ENCODE measurements at regions not wholly inside any gene's neighbourhood (a gene's known extent, or its start where the extent isn't known, plus 50 kb on each side); places are given as distances from the start of the nearest gene placed in this dataset.
"Not testable (repeated sequence)": the region's sequence is repeated elsewhere in the genome, so short reads cannot be mapped to it uniquely, and the experiment has no call there.

DNA sequence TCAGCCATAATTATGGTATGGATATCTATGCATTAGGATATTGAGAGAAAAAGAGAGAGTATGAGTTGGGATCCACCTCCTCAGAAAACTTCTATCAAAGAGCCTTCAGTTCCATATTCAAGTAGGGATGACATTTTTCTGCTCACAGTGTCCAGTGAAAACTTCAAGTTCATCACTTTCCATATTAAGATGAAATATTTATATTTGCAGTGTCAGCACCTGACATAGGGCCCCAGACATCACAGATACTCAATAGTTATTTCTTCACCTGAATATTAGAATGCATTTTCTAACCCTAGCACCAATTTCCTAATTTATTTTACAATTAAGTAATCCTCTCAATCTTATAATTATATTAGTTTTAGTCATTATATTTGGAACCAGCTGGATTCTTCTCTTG, 318.0 kb upstream of the MGAT4C start:
- H3K27ac ChIP-seq: no peak overlapping the region
- TF ChIP-seq, protein P1, sequence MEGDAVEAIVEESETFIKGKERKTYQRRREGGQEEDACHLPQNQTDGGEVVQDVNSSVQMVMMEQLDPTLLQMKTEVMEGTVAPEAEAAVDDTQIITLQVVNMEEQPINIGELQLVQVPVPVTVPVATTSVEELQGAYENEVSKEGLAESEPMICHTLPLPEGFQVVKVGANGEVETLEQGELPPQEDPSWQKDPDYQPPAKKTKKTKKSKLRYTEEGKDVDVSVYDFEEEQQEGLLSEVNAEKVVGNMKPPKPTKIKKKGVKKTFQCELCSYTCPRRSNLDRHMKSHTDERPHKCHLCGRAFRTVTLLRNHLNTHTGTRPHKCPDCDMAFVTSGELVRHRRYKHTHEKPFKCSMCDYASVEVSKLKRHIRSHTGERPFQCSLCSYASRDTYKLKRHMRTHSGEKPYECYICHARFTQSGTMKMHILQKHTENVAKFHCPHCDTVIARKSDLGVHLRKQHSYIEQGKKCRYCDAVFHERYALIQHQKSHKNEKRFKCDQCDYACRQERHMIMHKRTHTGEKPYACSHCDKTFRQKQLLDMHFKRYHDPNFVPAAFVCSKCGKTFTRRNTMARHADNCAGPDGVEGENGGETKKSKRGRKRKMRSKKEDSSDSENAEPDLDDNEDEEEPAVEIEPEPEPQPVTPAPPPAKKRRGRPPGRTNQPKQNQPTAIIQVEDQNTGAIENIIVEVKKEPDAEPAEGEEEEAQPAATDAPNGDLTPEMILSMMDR (conservative IDR thresholded peaks at IDR 0.05): no peak

DNA sequence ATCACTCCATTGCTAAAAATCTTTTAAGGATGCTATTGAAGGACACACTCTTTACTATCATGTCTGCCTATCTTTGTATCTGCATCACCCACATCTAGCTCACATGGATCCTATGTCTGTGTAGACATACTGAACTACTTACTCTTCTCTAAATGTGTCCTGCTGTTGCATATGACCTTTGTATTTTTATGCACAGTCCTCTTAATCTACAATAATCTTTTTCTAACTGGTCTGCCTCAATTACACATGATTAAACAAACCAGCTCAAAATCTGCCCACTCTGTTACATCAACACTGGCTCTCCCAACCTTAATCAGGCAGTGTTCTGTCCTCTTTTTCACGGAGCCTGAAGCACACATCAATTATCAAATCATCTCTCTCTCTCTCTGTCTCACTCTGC, 316.3 kb upstream of the MGAT4C start:
- TF ChIP-seq, protein P1 (conservative IDR thresholded peaks at IDR 0.05): no peak
- no peak overlapping the region for H3K27ac ChIP-seq

- H3K27ac ChIP-seq: no peak overlapping the region
- TF ChIP-seq, protein P1 (conservative IDR thresholded peaks at IDR 0.05): no peak
These were observed 308.8 kb upstream of the MGAT4C start for GRCh38 chr12:86565038-86565437.

DNA sequence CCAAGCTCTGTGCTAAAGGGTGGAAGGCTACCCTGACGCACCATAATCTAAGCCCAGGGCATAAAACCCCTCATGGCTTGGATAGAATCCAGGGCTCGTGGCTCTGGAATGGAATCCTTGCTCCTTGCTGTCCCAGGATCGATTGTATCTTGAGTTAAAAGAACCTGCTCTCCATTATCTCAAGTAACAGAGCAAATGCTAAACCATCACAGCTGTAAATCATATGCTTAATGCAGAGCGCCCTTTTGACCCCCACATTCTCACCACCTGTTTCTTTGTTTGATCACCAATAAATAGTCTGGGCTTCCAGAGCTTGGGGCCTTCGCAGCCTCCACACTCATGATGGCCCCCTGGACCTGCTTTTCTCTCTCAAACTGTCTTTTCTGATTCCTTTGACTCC, 299.3 kb upstream of the MGAT4C start:
- not testable (repeated sequence) for H3K27ac ChIP-seq

DNA sequence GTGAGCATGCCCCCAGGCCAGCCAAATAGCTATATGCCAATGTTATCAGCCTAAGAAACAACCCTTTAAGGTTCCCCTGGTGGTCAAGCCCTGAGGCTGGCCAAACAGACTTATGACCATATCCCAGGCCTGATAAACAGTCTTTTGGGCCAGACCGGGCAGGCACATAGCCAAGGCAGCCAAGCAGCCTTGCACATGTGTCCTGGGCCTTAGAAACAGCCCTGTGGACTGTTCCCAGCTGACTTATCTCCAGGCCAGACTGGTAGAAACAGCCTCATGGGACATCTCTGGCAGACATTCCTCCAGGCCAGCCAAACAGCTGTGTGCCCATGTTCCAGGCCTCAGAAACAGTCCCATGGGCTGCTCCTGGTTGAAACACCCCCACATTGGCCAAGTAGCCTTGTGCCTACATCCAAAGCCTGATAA, 295.0 kb upstream of the MGAT4C start:
- no peak overlapping the region for H3K27ac ChIP-seq
- TF ChIP-seq, protein P1 (conservative IDR thresholded peaks at IDR 0.05): no peak

- TF ChIP-seq, protein P1 (conservative IDR thresholded peaks at IDR 0.05): no peak
These were observed 294.3 kb upstream of the MGAT4C start for GRCh38 chr12:86550218-86551145.

DNA sequence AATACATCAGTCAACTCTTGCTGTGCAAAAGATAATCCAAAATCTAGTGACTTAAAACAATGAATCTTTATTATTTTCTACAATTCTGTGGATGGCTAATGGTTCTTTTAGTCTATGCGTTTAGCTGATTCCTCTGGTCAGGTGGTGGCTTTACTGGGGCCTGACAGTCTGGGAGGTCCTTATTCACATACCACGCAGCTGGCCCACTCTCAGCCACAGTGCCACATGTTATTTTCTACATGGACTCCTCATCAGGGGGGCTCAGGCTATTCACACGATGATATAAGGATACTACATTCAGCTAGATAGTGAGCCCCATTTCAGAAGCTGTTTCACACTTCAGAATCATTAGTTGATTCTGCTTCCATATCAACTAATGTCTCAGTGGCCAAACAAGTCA, 287.5 kb upstream of the MGAT4C start:
- no peak overlapping the region for H3K27ac ChIP-seq
- TF ChIP-seq, protein P1 (conservative IDR thresholded peaks at IDR 0.05): no peak

More at GRCh38 chr12:86550218-86551145, 294.3 kb upstream of the MGAT4C start:
- H3K27ac ChIP-seq: no peak overlapping the region
